ENCODE measurements at regions not wholly inside any gene's neighbourhood (a gene's known extent, or its start where the extent isn't known, plus 50 kb on each side); places are given as distances from the start of the nearest gene placed in this dataset.
A peak's percentile ranks its signal among the peaks of the same experiment; 100 is the strongest.

DNA sequence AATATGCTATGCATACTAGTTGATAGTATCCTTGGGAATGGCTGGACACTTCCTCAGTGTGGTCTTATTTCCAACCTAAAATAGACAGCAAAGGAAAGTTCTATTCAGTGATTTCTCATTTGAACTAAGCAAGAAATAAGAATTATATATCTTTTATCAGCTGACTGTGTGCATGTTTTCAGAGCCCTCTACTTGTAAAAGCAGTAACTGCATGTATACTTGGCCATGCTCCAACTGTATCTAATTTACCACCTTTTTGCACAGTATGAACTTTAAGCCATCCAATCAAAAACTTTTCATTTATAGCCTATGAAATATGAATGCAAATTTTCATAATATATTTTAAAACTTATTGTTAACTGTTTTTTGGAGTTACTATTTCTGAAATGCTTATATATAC is 136.4 kb upstream of the PCDH9 start:
- TF ChIP-seq CTCF (IDR thresholded peaks at IDR 0.05; ENCODE audit: low read depth, low read length): peak; percentile 35

GRCh38 chr13:67355812-67356476 is 125.8 kb upstream of the PCDH9 start:
- H3K27me3 ChIP-seq: no peaks in the 10 kb centered on the region
- TF ChIP-seq CTCF (IDR thresholded peaks at IDR 0.05; ENCODE audit: low read depth, low read length): no peak
- no peak for DNase-seq (ENCODE audit: low read depth in 1 of 2, low spot score in 1 of 2)
- no peaks in the 10 kb centered on the region for H3K9me3 ChIP-seq (ENCODE audit: low read depth)
- no peaks in the 10 kb centered on the region for H3K36me3 ChIP-seq
- H3K4me1 ChIP-seq (ENCODE audit: low read depth): no peaks in the 10 kb centered on the region
- H3K27ac ChIP-seq: no peak overlapping the region
- H3K4me3 ChIP-seq: no peak overlapping the region

More for the DNA sequence above, 136.4 kb upstream of the PCDH9 start:
- H3K27me3 ChIP-seq: no peaks in the 10 kb centered on the region
- peak in 1 of 2 donors; percentile 52 for DNase-seq (ENCODE audit: low read depth in 1 of 2, low spot score in 1 of 2)
- no peaks in the 10 kb centered on the region for H3K36me3 ChIP-seq
- H3K4me1 ChIP-seq (ENCODE audit: low read depth): peaks cover 4% of the 10 kb centered on the region
- H3K27ac ChIP-seq: no peak overlapping the region
- H3K9me3 ChIP-seq (ENCODE audit: low read depth): no peaks in the 10 kb centered on the region
- no peak overlapping the region for H3K4me3 ChIP-seq

GRCh38 chr13:67353941-67354340 is 123.8 kb upstream of the PCDH9 start:
- no peak overlapping the region for H3K4me3 ChIP-seq
- DNase-seq (ENCODE audit: low read depth in 1 of 2, low spot score in 1 of 2): peak; percentile 6 to 25
- no peak overlapping the region for H3K27ac ChIP-seq
- H3K27me3 ChIP-seq: no peaks in the 10 kb centered on the region
- H3K36me3 ChIP-seq: no peaks in the 10 kb centered on the region
- no peaks in the 10 kb centered on the region for H3K9me3 ChIP-seq (ENCODE audit: low read depth)
- H3K4me1 ChIP-seq (ENCODE audit: low read depth): no peaks in the 10 kb centered on the region
- no peak for TF ChIP-seq CTCF (IDR thresholded peaks at IDR 0.05; ENCODE audit: low read depth, low read length)

- H3K27me3 ChIP-seq: no peaks in the 10 kb centered on the region
- H3K9me3 ChIP-seq (ENCODE audit: low read depth): no peaks in the 10 kb centered on the region
- H3K4me3 ChIP-seq: no peak overlapping the region
- no peak overlapping the region for H3K27ac ChIP-seq
- no peak for TF ChIP-seq CTCF (IDR thresholded peaks at IDR 0.05; ENCODE audit: low read depth, low read length)
- no peaks in the 10 kb centered on the region for H3K36me3 ChIP-seq
- no peaks in the 10 kb centered on the region for H3K4me1 ChIP-seq (ENCODE audit: low read depth)
- DNase-seq (ENCODE audit: low read depth in 1 of 2, low spot score in 1 of 2): no peak
Measured at GRCh38 chr13:67353031-67353430, 122.9 kb upstream of the PCDH9 start.

- H3K9me3 ChIP-seq (ENCODE audit: low read depth): no peaks in the 10 kb centered on the region
- peak in 1 of 2 donors; percentile 18 for DNase-seq (ENCODE audit: low read depth in 1 of 2, low spot score in 1 of 2)
- no peaks in the 10 kb centered on the region for H3K27me3 ChIP-seq
- H3K4me3 ChIP-seq: no peak overlapping the region
- H3K4me1 ChIP-seq (ENCODE audit: low read depth): no peaks in the 10 kb centered on the region
- no peak overlapping the region for H3K27ac ChIP-seq
- TF ChIP-seq CTCF (IDR thresholded peaks at IDR 0.05; ENCODE audit: low read depth, low read length): no peak
- no peaks in the 10 kb centered on the region for H3K36me3 ChIP-seq
Measured at GRCh38 chr13:67351909-67352308, 121.8 kb upstream of the PCDH9 start.
